Activated naive CD4-positive, alpha-beta T cell treated with anti-CD3 and anti-CD28 coated beads, Interleukin-2, amount 10 ng/mL, durations not matched to agents 7 days and 5 days (primary cell): ENCODE measurements at regions not wholly inside any gene's neighbourhood (a gene's known extent, or its start where the extent isn't known, plus 50 kb on each side); places are given as distances from the start of the nearest gene placed in this dataset.
"Not testable (repeated sequence)": the region's sequence is repeated elsewhere in the genome, so short reads cannot be mapped to it uniquely, and the experiment has no call there.

ENCODE experiments used
- CTCF ChIA-PET: fragments of 350-600 bp; sonication (Branson Sonifier 250); formaldehyde crosslinking; loops from one replicate; lab custom pipeline; 2021; ENCODE audit warnings: antibody characterized with exemption; lab: Charles Lee
- DNase-seq: peaks from one replicate; pipeline ENCODE4 v3.0.0-alpha.2; 2020
- H3K27ac Mint-ChIP-seq: one replicate; pipeline ENCODE4 v1.8.0; 2021; ENCODE audit warnings: mild to moderate bottlenecking, moderate library complexity, mixed read lengths
- H3K27me3 Mint-ChIP-seq: one replicate; pipeline ENCODE4 v1.8.0; 2021; ENCODE audit warnings: mild to moderate bottlenecking, mixed read lengths
- H3K36me3 Mint-ChIP-seq: one replicate; pipeline ENCODE4 v1.8.0; 2021; ENCODE audit warnings: mixed read lengths
- H3K4me1 Mint-ChIP-seq: one replicate; pipeline ENCODE4 v1.8.0; 2021; ENCODE audit warnings: mixed read lengths
- H3K4me3 Mint-ChIP-seq: one replicate; pipeline ENCODE4 v1.8.0; 2021; ENCODE audit warnings: mild to moderate bottlenecking, moderate library complexity, mixed read lengths
- H3K9me3 Mint-ChIP-seq: one replicate; pipeline ENCODE4 v1.8.0; 2021; ENCODE audit warnings: mixed read lengths

DNA sequence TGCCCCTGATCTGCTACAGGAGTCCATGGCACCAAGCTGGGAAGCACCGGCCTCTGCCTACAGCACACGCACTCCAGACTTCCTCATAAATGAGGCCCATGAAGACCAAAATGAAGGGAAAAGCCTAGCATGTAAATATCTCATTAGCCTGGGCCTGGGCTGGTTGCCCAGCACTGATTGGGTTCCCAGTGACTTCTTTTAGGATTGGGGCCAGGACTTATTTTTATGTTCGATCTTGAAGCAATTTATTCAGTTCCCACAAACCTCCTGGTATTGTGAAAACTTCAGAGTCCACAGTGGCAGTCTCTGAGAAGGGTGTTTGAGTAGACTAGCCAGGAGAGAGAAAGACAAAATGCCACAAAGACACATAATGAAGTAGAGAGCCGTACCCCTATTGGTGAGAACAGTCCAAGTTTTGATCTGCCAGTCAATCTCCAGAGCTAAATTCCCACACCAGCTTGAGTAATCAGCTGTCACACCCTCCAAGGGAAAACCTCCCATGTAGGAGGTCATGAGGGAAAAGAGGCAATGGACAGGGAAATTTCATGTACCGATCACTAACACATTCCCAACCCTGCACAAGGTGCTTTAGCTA lies 78.2 kb downstream of the PHLDA1 start:
- H3K4me3 Mint-ChIP-seq: no peak overlapping the region
- CTCF ChIA-PET: no interaction called here
- no peaks in the 10 kb centered on the region for H3K36me3 Mint-ChIP-seq
- H3K27ac Mint-ChIP-seq: no peak overlapping the region
- peaks cover 3% of the 10 kb centered on the region for H3K27me3 Mint-ChIP-seq
- no peak for DNase-seq
- H3K4me1 Mint-ChIP-seq: no peaks in the 10 kb centered on the region
- H3K9me3 Mint-ChIP-seq: no peaks in the 10 kb centered on the region

DNA sequence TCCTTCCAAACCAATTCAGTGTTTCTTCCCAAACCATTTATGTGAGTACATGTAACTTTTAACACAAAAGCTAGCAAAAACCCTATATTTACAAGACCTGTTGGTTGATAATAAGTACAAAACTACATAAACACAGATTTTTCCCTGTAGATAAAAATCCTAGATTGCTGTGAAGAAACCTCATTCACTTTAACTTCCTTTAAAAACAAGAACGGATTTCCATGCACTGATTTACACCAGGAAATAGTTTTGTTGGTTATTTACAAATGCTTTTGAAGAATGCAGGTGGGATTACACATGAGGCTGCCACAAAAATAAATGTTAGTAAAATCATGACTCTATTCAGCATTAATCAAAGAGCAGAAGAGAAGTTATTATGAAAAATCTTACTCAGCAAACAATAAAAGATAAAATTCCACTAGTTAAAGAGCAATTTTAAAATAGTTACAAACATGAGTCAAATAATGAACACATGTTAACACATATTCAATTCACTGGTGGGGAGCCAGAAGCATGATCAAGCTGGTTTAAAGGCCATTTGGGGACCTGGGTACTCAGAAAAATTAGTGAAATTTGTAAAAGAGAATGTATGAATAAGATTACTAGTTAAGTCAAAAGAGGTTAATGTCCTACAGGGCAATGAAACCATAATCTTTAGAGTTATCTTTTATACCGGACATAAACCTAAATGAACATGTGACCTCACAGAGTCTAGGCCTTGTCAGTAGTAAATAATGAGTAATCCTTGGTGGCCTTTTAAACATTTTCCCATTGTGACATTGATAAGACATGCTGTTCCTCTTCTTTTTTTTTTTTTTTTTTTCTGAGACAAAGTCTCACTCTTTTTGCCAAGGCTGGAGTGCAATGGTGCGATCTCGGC lies 79.9 kb downstream of the PHLDA1 start:
- no peak for DNase-seq
- H3K9me3 Mint-ChIP-seq: no peaks in the 10 kb centered on the region
- H3K4me3 Mint-ChIP-seq: no peak overlapping the region
- H3K27ac Mint-ChIP-seq: no peak overlapping the region
- H3K27me3 Mint-ChIP-seq: peaks cover 3% of the 10 kb centered on the region
- H3K36me3 Mint-ChIP-seq: no peaks in the 10 kb centered on the region
- CTCF ChIA-PET: no interaction called here
- no peaks in the 10 kb centered on the region for H3K4me1 Mint-ChIP-seq

GRCh38 chr12:75947156-75947723 lies 84.3 kb downstream of the PHLDA1 start:
- Mint-ChIP-seq H3K27ac (no peak overlapping the region), H3K27me3 (no peaks in the 10 kb centered on the region), H3K4me1 (peaks cover 22% of the 10 kb centered on the region), H3K36me3 (no peaks in the 10 kb centered on the region), H3K9me3 (no peaks in the 10 kb centered on the region), H3K4me3 (no peak overlapping the region)
- CTCF ChIA-PET: interaction anchor here (0.6 to 2.5 kb wide), 2 partner anchors 14 to 84 kb away, joined by 3 to 8 read pairs; partner anchors contain the start of gene PHLDA1
- no peak for DNase-seq

DNA sequence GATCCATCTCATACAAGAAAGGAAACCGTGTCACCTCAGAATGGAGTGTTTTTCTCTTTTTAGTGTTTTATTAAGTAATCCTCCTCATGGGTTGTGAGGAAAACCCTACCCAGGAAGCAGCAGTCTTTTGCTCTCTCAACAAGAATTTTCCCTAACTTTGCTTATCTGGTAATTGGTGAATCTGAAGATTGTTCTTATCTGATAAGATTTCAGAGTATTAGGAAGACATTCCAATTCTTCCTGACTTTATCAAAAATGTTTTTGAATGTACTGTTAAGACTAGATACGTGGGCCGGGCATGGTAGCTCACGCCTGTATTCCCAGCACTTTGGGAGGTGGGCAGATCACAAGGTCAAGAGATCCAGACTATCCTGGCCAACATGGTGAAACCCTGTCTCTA lies 86.0 kb downstream of the PHLDA1 start:
- H3K4me1 Mint-ChIP-seq: peaks cover 22% of the 10 kb centered on the region
- no peaks in the 10 kb centered on the region for H3K27me3 Mint-ChIP-seq
- no peak for DNase-seq
- no peaks in the 10 kb centered on the region for H3K36me3 Mint-ChIP-seq
- H3K27ac Mint-ChIP-seq: peak overlapping the region; percentile 97
- no peak overlapping the region for H3K4me3 Mint-ChIP-seq
- no peaks in the 10 kb centered on the region for H3K9me3 Mint-ChIP-seq
- CTCF ChIA-PET: interaction anchor here (2.5 kb wide), 1 partner anchor 85 kb away, joined by 8 read pairs; the partner anchor contains the start of gene PHLDA1

DNA sequence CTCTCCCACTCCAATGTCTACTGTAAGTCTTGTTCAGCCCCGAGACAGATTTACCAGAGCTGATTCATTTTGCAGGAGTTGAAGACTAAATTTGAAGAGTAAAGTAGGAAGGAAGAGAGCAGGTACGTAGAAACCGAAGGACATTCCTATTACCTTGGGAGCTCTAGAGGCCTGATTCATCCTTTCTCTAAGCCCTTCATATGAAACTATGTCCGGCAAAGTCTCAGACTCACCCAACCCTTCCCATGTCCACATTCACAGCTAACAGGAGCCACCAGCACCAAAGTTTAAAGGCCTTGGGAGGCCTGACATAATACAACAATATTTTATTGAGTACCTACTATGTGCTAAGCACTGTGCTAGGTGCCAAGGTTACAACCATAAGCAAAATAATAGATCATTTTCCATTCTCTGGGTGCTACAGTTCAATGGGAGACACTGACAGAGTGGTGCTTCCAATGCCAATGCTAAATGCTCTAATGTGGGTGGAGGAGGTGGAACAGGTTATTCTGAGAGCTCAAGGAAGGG lies 86.6 kb downstream of the PHLDA1 start:
- H3K36me3 Mint-ChIP-seq: no peaks in the 10 kb centered on the region
- H3K4me3 Mint-ChIP-seq: no peak overlapping the region
- CTCF ChIA-PET: interaction anchor here (1.9 to 2.5 kb wide), 2 partner anchors 76 to 86 kb away, joined by 6 to 8 read pairs; partner anchors contain the start of gene PHLDA1
- peaks cover 22% of the 10 kb centered on the region for H3K4me1 Mint-ChIP-seq
- peak overlapping the region; percentile 97 for H3K27ac Mint-ChIP-seq
- H3K9me3 Mint-ChIP-seq: no peaks in the 10 kb centered on the region
- H3K27me3 Mint-ChIP-seq: no peaks in the 10 kb centered on the region
- DNase-seq: no peak

DNA sequence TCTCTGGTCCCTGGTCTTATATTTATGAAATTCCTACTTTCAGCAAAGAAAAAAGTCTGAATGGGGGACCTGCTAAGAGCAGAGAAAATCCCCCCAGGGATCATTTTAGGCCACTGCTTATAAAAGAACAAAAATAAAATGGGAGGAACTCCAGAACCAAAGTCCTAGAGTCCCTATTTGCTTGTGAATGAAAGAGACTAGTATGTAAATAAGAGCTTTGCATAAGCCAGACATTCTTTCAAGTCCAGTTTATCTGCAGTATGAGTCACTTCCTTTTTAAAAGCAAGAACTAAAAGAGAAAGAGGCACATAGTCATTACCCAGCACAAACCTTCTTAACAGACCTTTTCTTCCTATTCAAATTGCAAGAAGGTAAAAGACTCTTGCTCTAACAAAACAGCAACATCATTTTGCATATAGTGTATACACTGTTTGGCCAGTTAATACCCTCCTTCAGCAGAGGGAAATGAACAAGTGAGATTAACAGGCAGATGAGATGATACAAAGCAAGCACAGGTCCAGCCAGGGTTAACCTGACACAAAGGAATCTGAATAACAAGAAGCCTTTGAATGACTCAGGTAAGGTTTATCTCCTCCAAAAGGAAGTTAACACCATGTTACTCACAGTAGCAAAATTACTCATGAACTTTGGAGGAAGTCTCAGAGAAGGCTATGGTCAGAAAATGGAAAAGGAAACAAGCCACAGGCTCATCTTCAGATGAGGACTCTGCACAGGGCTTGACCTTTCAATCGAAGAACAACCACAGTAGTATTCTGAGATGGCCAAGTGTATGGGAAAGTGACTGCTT lies 87.3 kb downstream of the PHLDA1 start:
- CTCF ChIA-PET: interaction anchor here (0.9 to 2.5 kb wide), 6 partner anchors 9 to 93 kb away, joined by 3 to 8 read pairs (median 4); partner anchors contain the start of gene PHLDA1
- H3K4me3 Mint-ChIP-seq: peak overlapping the region; percentile 29
- no peaks in the 10 kb centered on the region for H3K36me3 Mint-ChIP-seq
- no peaks in the 10 kb centered on the region for H3K27me3 Mint-ChIP-seq
- peaks cover 22% of the 10 kb centered on the region for H3K4me1 Mint-ChIP-seq
- H3K9me3 Mint-ChIP-seq: no peaks in the 10 kb centered on the region
- DNase-seq: no peak
- peak overlapping the region; percentile 97 for H3K27ac Mint-ChIP-seq

GRCh38 chr12:75943730-75944096 lies 87.9 kb downstream of the PHLDA1 start:
- Mint-ChIP-seq H3K4me3 (peak overlapping the region; percentile 29), H3K27ac (peak overlapping the region; percentile 97)

DNA sequence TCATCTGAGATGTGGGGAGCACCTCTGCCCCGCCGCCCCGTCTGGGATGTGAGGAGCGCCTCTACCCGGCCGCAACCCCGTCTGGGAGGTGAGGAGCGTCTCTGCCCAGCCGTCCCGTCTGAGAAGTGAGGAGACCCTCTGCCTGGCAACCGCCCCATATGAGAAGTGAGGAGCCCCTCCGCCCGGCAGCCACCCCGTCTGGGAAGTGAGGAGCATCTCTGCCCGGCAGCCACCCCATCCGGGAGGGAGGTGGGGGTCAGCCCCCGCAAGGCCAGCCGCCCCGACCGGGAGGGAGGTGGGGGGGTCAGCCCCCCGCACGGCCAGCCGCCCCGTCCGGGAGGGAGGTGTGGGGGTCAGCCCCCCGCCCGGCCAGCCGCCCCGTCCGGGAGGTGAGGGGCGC lies 89.9 kb downstream of the PHLDA1 start:
- peaks cover 22% of the 10 kb centered on the region for H3K4me1 Mint-ChIP-seq
- CTCF ChIA-PET, H3K36me3 Mint-ChIP-seq, H3K27ac Mint-ChIP-seq, H3K27me3 Mint-ChIP-seq, DNase-seq, H3K9me3 Mint-ChIP-seq, H3K4me3 Mint-ChIP-seq: not testable (repeated sequence)

More at GRCh38 chr12:75943730-75944096, 87.9 kb downstream of the PHLDA1 start:
- CTCF ChIA-PET: interaction anchor here (0.9 to 1.9 kb wide), 5 partner anchors 9 to 93 kb away, joined by 3 to 6 read pairs (median 3); partner anchors contain the start of gene PHLDA1
- no peaks in the 10 kb centered on the region for H3K36me3 Mint-ChIP-seq
- no peaks in the 10 kb centered on the region for H3K27me3 Mint-ChIP-seq
- peaks cover 22% of the 10 kb centered on the region for H3K4me1 Mint-ChIP-seq
- DNase-seq: no peak
- H3K9me3 Mint-ChIP-seq: no peaks in the 10 kb centered on the region

DNA sequence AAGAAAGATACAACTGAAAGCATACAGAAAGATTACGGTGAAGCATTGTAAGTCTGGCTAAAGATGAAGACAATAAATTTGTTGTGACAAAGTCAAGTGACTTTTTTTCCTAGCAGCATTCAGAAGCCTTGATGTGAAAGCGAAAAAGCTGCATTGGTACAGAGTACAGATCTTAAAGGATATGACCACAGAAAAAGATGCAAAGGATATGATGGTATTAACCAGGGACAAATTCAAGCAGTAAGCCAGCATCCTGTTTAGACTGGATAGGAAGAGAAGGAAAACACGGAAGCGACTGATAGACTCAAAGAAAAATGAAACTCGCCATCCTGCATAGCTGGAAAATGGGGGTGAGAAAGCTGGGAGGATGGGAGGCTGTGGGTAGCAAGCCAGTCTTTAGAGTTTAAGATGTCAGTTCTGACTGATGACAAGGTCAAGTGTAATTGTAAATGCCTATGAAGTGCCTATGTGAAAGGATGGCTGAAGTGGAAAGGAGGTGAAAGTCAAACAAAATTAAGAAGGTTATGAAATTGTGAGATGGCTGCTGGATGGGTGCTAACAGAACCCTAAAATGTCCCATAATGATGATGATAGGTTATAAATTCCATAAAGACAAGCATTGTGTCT lies 92.4 kb downstream of the PHLDA1 start:
- H3K4me3 Mint-ChIP-seq: no peak overlapping the region
- no peak for DNase-seq
- no peaks in the 10 kb centered on the region for H3K36me3 Mint-ChIP-seq
- H3K4me1 Mint-ChIP-seq: peaks cover 16% of the 10 kb centered on the region
- no peak overlapping the region for H3K27ac Mint-ChIP-seq
- no peaks in the 10 kb centered on the region for H3K9me3 Mint-ChIP-seq
- CTCF ChIA-PET: no interaction called here
- no peaks in the 10 kb centered on the region for H3K27me3 Mint-ChIP-seq

- no peaks in the 10 kb centered on the region for H3K36me3 Mint-ChIP-seq
- H3K27ac Mint-ChIP-seq: no peak overlapping the region
- DNase-seq: no peak
- CTCF ChIA-PET: no interaction called here
- no peak overlapping the region for H3K4me3 Mint-ChIP-seq
- H3K9me3 Mint-ChIP-seq: no peaks in the 10 kb centered on the region
- H3K4me1 Mint-ChIP-seq: peaks cover 18% of the 10 kb centered on the region
- H3K27me3 Mint-ChIP-seq: no peaks in the 10 kb centered on the region
Observed at GRCh38 chr12:75938189-75938588, 93.4 kb downstream of the PHLDA1 start.

DNA sequence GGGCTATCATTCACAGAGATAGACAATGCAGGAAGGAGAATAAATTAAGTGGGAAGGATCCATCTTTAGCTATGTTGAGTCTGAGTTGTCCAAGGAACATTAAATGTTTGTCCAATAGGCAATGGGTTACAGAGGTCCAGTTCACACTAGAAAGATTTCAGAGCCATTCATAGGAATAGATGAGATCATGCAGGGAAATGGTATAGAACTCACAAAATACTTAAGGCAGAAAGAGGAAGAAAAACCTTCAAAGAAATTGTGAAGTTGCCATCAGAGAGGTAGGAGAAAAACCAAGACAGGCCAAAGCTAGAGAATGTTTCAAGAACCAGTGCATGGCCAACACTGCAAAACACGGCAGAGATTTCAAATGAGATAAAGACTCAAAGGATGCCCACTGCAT lies 94.1 kb downstream of the PHLDA1 start:
- H3K4me3 Mint-ChIP-seq: no peak overlapping the region
- H3K27me3 Mint-ChIP-seq: no peaks in the 10 kb centered on the region
- no peaks in the 10 kb centered on the region for H3K9me3 Mint-ChIP-seq
- H3K27ac Mint-ChIP-seq: no peak overlapping the region
- H3K4me1 Mint-ChIP-seq: peaks cover 18% of the 10 kb centered on the region
- DNase-seq: no peak
- CTCF ChIA-PET: no interaction called here
- no peaks in the 10 kb centered on the region for H3K36me3 Mint-ChIP-seq

GRCh38 chr12:75936515-75937440 lies 94.8 kb downstream of the PHLDA1 start:
- CTCF ChIA-PET: interaction anchor here (1.5 to 2.4 kb wide), 2 partner anchors 94 to 120 kb away, joined by 4 to 13 read pairs; partner anchors contain the start of gene PHLDA1

More at GRCh38 chr12:75936515-75937440, 94.8 kb downstream of the PHLDA1 start:
- H3K27me3 Mint-ChIP-seq: no peaks in the 10 kb centered on the region
- H3K4me3 Mint-ChIP-seq: no peak overlapping the region
- H3K27ac Mint-ChIP-seq: no peak overlapping the region
- DNase-seq: no peak
- H3K9me3 Mint-ChIP-seq: no peaks in the 10 kb centered on the region
- H3K4me1 Mint-ChIP-seq: peaks cover 19% of the 10 kb centered on the region
- no peaks in the 10 kb centered on the region for H3K36me3 Mint-ChIP-seq
